ENCODE measurements at regions not wholly inside any gene's neighbourhood (a gene's known extent, or its start where the extent isn't known, plus 50 kb on each side); places are given as distances from the start of the nearest gene placed in this dataset.
"Not testable (repeated sequence)": the region's sequence is repeated elsewhere in the genome, so short reads cannot be mapped to it uniquely, and the experiment has no call there.

- no peak for DNase-seq
Measured at GRCh38 chr3:184440151-184440550, 60.3 kb downstream of the CHRD start.

DNA sequence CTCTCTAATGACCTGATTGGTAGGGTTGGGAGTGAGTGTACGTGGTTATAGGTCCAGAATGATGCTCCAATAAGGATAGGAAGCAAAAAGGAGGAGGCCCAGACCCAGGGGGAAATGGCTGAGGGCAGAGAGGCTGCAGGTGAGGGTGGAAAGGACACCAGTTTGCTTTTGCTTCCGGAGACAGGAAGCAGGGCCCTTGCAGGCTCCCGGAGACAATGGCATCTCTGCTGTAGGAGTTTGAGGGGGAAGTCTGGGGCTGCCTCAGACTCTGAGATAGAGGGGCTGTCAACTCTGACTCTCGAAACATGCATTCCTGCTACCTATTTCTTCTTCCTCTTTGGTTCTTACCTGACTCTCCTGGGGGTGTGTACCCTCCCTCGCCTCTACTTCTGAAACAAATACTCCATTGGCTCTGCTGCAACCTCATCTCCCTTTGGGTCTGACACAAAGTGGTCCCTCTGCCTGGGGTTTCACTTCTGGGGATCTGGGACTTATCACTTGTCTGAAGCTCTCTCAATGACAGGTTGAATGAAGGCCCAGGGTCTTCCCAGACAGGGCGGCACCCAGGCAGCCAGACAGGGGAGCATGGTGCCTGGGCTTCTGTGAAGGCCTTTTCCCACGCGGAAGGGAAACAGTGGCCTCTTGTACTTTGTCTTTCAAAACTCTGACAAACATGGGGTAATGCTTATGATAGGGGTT, 61.5 kb downstream of the CHRD start:
- no peak for DNase-seq

GRCh38 chr3:184443364-184443763, 63.5 kb downstream of the CHRD start:
- no peak for DNase-seq

- no peak for DNase-seq
Measured at GRCh38 chr3:184443831-184444230, 64.0 kb downstream of the CHRD start.

DNA sequence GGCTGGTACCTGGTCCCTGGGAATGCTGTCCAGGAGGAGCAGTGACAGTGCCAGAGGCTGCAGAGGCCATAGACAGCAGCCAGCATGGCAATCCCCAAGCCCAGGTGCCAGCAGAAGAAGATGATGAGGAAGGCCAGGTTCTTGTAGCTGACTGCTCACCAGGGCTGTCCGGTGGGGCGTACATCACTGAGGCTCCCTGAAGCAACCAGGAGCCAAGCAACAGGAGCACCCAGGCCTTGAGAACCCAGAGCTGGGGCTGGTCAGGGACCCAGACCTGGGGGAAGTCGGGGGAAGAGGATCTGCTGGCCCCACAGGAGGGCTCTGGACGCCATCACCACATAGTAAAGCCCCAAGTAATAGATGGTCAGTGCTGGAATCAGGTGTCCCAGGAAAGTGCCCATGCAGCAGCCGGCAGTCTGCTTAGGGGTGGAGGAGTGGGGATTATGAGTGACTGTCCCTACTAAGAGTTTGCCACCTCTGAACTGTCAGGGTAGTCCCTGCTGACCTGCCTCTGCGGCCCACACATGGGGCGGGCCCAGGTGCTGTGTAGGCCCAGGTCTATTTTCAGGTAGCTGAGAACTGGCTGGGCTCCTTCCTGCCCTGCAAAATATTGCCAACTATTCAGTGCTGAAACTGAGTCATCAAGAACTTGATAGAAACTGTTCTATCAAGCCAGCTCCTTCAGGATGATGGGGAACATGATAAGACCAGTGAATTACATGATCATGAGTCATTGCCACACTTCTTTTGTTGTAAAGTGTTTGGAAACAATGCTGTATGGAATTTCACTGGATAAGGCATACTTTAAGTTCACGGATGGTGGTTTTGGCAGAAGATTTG, 68.7 kb downstream of the CHRD start:
- DNase-seq: no peak

- DNase-seq: no peak
Measured at GRCh38 chr3:184449161-184449515, 69.3 kb downstream of the CHRD start.

DNA sequence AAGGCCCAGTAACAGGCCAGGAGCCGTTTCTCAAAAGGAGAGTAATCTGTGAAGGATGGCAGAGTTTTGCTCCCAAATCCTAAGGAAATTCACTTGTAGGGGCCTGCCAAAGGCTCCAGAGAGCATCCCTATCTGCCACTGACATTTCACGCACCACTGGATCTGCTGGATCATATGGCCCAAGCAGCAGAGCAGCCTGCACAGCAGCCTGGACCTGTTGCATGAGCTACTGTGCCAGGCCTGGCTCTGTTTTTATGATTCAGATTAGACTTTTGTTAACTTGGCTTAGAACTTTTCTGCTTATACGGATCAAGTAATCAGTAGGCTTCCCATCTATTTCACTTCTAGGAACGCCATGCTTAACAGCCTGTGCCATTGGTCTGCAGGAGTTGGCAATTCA, 70.7 kb downstream of the CHRD start:
- no peak for DNase-seq

- no peak for DNase-seq
Measured at GRCh38 chr3:184453296-184453695, 73.4 kb downstream of the CHRD start.

DNA sequence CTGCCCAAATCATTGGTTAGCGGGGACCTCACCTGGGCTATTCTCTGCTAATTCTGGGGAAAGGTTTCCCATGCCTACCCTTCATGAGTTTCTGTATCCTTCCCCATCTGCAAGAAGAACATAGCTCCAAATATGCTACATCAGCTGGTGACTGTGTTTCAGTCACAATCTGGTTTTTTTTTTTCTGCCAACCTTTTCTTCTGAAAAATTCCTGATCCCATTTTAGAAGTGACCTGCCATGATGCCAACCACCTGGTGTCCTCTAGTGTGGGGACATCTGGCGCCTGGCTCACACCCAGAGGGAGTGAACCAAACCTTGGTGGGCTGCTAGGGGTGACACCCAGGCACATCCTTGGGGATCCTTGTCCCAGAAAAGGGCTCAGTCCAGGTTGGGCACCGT, 76.1 kb downstream of the CHRD start:
- DNase-seq: no peak

DNA sequence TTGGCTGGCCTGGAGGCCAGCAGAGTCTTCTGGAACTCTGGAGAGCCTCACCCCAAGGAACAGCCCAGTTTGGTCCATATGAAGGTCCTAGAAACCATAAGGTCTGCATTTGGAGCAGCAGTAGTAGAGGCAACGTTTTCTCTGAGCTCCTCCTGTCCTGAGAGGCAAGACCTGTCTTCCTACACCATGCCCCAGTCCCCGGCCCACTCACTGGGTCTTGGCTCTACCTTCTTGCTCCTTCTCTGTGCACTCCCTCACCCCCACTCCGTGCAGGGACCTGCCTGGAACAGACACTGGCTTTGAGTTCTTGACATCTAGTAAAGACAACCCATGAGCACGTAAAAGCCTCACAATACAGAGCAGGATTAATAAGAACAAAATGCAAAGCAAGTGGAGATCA, 76.6 kb downstream of the CHRD start:
- DNase-seq: no peak

DNA sequence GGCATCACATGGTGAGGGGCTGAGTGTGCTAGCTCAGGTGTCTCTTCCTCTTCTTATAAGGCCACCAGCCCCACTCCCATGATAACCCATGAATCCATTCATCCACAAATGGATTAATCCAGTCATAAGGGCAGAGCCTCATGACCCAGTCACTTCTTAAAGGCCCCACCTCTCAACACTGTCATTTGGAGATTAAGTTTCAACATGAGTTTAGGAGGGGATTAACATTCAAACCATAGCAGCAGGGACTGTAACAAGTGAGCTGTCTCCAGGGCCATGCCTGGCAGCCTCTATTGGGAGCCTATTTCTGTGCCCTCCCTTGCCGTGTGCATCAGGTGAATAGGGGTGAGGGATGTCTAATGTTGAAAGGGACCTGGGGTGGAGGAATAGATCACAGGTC, 77.5 kb downstream of the CHRD start:
- DNase-seq: no peak

DNA sequence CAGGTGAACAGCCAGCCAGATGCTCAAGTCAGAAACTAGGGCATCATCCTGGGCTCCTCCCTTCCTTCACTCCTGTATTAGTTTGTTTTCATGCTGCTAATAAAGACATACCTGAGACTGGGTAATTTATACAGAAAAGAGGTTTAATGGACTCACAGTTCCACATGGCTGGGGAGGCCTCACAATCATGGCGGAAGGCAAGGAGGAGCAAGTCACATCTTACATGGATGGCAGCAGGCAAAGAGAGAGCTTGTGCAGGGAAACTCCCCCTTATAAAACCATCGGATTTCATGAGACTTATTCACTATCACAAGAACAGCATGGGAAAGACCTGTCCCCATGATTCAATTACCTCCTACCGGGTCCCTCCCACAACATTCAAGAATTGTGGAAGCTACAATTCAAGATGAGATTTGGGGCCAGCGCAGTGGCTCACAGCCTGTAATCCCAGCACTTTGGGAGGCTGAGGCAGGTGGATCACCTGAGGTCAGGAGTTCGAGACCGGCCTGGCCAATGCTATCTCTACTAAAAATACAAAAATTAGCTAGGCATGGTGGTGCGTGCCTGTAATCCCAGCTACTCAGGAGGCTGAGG, 78.0 kb downstream of the CHRD start:
- not testable (repeated sequence) for DNase-seq

DNA sequence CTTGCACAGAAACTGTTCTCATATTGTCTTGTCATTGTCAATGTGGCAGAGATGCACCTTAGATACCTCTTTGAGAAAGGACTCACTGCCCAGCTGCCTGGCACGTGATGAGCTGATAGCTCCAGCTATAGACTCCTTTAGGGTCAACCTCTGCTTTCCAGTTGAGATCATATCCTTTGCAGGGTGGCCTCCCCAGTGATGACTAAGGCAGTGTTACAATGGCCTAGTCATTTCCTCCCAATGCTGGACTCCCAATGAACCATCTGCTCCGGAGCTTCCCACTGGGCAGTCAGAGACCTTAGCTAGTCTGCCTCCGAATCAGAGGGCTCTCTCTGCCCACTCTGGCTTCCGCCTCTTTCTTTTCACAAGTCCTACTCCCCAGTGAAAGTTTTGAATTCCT, 79.5 kb downstream of the CHRD start:
- DNase-seq: no peak

DNA sequence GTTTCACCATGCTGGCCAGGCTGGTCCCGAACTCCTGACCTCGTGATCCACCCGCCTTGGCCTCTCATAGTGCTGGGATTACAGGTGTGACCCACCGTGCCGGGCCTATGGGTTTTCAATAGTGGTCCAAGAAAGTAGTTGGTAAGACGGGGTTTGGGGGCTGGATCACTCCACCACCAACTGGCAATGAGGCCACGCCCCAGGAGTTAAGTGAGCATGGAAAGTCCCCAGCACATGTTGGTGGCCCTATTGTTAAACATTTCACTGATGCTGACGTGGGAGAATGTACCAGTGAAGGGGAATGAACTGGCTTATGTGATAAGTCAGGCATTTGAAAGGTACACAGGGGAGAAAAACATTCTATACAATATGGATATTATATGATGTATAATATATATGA, 80.4 kb downstream of the CHRD start:
- DNase-seq: no peak

- DNase-seq: no peak
Measured at GRCh38 chr3:184461219-184461618, 81.4 kb downstream of the CHRD start.

DNA sequence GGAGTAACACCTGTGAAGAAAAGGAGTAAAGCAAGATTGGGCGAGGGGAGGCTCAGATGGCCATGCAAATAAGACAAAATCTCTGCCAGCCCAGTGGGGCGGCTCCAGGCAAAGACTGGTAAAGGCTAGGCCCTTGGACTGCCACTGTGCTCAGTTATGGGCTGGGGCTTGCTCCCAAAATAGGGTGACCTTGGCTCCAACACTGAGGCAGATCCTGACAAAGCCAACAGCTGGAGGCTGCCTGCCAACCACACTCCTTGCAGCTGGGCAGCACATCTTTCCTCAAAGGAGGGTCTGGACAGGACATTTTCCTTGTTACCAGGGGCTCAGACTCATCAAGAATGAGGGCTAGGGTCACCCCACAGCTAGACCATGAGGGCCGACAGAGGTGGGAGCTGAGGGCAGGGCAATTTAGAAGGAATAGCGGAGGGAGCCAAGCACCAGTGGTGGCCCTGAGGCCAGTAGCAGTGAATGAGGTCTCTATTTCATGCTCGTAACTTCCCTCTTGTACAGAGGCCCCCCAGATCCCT, 86.1 kb downstream of the CHRD start:
- no peak for DNase-seq

- DNase-seq: no peak
Measured at GRCh38 chr3:184466413-184466960, 86.6 kb downstream of the CHRD start.

DNA sequence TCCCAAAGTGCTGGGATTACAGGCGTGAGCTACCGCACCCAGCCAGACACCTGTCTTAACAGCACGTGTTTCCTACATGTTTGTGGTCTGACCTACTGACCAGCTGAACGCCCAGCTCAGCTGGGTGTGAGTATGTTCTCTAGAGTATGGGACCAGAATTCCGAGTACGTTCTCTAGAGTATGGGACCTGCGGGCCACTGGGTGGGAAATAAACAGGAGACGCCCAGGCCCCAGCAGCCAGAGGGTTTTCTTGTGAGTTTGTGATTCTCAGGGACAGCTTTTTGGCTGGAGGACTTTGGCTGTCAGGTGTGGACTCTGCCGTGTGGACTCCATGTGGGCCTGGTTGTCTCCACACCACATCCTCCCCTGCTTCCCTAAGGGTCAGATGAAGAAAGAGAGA, 87.3 kb downstream of the CHRD start:
- no peak for DNase-seq

DNA sequence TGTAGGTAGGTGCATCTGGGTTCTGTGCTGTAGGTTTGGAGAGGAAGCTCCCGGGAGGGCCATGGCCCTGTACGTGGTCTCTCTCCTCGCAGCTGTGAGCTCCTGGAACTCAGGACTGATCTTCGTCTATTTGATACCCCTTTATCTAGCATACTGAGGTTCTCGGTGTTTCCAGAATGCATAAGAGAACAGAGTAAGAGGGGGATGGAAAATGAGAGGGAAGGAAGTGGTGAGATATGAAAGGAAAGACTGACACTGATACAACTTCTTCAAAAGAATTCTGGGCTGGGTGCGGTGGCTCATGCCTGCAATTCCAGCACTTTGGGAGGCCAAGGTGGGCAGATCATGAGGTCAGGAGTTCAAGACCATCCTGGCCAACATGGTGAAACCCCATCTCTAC, 90.7 kb downstream of the CHRD start:
- no peak for DNase-seq

- DNase-seq: no peak
Measured at GRCh38 chr3:184471439-184471838, 90.1 kb upstream of the EPHB3 start.

DNA sequence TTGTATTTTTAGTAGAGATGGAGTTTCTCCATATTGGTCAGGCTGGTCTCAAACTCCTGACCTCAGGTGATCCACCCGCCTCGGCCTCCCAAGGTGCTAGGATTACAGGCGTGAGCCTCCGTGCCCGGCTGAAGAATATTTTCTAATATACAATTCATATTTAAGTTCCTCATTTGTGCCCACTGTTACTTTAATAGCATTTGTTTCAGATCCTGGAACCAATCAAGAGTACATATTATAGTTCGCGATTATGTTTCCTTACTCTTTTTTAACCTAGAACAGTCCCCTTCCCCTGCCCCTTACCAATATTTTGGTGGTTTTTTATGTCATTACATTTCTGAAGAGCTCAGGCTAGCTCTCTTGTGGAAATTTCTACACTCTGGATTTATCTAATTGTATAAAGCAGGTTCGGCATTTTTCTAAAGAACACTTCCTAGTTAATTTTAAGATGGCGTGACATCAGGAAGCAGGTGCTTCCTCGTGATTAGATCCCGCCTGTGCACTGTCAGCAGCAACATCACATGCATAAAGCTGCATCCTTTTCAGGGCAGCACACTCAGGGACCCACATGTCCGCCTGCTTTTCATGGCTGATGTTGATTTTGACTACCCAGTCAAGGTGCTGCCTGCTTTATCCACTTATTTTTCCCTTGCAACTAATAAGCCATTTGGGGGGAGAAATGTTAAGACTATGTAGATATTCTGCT, 88.7 kb upstream of the EPHB3 start:
- peak; percentile 39 for DNase-seq

- no peak for DNase-seq
Measured at GRCh38 chr3:184474897-184475296, 86.7 kb upstream of the EPHB3 start.

- no peak for DNase-seq
Measured at GRCh38 chr3:184477940-184478339, 83.6 kb upstream of the EPHB3 start.
